AG04450 (cell line): ENCODE measurements at regions not wholly inside any gene's neighbourhood (a gene's known extent, or its start where the extent isn't known, plus 50 kb on each side); places are given as distances from the start of the nearest gene placed in this dataset.

Source experiments
- CTCF ChIA-PET: fragments of 300-600, 350-600 bp; formaldehyde crosslinking; extraction: SDS; loops from one replicate; lab custom pipeline; 2022; ENCODE audit warnings: antibody characterized with exemption, inconsistent platforms; lab: Charles Lee
- POLR2A ChIA-PET: fragments of 350-600 bp; formaldehyde crosslinking; extraction: SDS; loops from one replicate; lab custom pipeline; 2021; ENCODE audit warnings: antibody characterized with exemption, inconsistent platforms; lab: Yijun Ruan, JAX
- DNase-seq: peaks from one replicate; pipeline ENCODE4 v3.0.0-alpha.2; 2011; ENCODE audit warnings: low read depth, low spot score
- H3K27ac ChIP-seq: one replicate; pipeline ENCODE4 v1.5.1; 2012; ENCODE audit warnings: low read depth, low read length, control low read depth
- H3K27me3 ChIP-seq: one replicate; pipeline ENCODE4 v1.6.0; 2012; ENCODE audit warnings: low read length; ENCODE audit not compliant: control insufficient read depth, insufficient read depth
- H3K4me3 ChIP-seq: 2 replicates; pipeline ENCODE4 v1.5.1; 2011; ENCODE audit warnings: mild to moderate bottlenecking, low read depth, low read length, control low read depth
- H3K9me3 ChIP-seq: 2 replicates; pipeline ENCODE4 v1.5.1; 2012; ENCODE audit warnings: low read length; ENCODE audit not compliant: control insufficient read depth, insufficient read depth
- TF ChIP-seq, protein P1 (sequence below): IDR thresholded peaks from 2 replicates; pipeline ENCODE4 v1.5.1; 2011; ENCODE audit warnings: low read depth, low read length, control low read depth, inconsistent platforms

DNA sequence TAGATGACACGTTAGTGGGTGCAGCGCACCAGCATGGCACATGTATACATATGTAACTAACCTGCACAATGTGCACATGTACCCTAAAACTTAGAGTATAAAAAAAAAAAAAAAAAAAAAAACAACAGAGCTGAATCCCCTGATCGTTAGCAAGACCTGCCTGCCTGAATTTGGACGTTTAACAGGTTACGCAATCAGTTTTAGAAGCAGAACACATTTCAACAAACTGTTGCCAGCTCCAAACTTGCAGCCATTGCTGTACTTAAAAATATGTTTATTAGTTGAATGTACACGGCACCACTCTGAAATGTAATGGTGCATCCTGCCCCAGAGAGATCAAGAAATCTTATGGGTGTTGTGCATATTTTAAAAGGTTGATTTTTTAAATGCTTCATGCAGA lies 680.0 kb downstream of the TLE4 start:
- ChIA-PET POLR2A (no interaction called here), CTCF (no interaction called here)
- Histone ChIP-seq H3K9me3 (no peaks in the 10 kb centered on the region), H3K4me3 (no peak overlapping the region), H3K27ac (no peak overlapping the region), H3K27me3 (no peaks in the 10 kb centered on the region)
- TF ChIP-seq, protein P1, sequence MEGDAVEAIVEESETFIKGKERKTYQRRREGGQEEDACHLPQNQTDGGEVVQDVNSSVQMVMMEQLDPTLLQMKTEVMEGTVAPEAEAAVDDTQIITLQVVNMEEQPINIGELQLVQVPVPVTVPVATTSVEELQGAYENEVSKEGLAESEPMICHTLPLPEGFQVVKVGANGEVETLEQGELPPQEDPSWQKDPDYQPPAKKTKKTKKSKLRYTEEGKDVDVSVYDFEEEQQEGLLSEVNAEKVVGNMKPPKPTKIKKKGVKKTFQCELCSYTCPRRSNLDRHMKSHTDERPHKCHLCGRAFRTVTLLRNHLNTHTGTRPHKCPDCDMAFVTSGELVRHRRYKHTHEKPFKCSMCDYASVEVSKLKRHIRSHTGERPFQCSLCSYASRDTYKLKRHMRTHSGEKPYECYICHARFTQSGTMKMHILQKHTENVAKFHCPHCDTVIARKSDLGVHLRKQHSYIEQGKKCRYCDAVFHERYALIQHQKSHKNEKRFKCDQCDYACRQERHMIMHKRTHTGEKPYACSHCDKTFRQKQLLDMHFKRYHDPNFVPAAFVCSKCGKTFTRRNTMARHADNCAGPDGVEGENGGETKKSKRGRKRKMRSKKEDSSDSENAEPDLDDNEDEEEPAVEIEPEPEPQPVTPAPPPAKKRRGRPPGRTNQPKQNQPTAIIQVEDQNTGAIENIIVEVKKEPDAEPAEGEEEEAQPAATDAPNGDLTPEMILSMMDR: no peak
- no peak for DNase-seq

DNA sequence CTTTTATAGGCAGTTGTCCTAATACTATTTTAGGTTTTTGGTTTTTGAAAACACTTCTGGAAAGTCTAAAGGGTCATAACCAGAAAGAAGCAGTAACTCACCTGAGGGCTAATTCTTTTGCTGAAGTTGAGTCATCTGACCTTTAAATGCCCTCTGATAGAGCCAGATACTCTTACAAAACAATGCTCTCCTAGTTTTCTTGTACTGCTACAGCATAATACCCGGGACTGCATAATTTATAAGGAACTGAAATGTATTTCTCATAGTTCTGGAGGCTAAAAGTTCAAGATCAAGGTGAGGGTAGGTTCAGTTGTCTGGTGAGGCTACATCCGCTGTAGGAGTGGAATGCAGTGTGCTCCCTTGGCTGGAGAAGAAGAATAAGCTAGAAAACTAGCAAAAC lies 670.3 kb downstream of the TLE4 start:
- H3K4me3 ChIP-seq: no peak overlapping the region
- no peaks in the 10 kb centered on the region for H3K27me3 ChIP-seq
- POLR2A ChIA-PET: no interaction called here
- no peak for DNase-seq
- H3K9me3 ChIP-seq: no peaks in the 10 kb centered on the region
- no peak overlapping the region for H3K27ac ChIP-seq
- TF ChIP-seq, protein P1: no peak
- CTCF ChIA-PET: no interaction called here

DNA sequence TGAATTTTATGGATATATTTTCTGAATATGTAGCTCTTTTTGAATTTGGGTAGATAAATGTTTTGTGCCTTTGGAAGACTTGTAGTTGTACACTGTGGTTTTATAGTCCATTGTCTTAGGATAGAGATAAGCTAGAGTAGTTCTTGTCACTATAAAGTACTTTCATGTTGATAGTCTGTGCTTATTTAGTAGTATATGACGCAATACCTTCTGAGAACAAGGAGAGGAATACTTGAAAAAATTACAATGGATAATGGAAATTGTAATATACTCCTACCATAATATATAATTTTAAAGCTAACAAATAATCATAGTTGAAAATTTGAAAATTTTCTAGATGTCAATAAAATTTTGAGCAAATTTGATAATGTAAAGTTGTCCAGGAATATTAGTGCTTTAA lies 664.0 kb downstream of the TLE4 start:
- POLR2A ChIA-PET: no interaction called here
- no peak overlapping the region for H3K27ac ChIP-seq
- CTCF ChIA-PET: no interaction called here

DNA sequence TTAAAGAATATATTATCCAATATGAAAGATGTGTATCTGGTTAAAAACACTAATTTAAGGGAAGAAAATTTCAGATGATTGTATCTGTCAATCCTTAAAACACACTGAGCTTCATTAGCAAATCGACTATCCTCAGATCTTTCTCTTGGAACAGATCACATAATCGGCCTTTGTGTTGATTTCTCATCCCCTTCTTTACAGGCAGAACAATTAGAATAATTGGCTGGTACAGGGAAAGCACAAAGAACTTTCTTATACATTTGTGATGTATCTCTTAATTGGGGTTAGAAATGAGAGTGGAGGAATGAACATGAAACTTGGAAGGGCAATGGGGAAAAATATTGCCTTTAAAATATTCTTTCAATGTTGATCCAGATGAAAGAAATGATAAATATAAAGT lies 662.1 kb downstream of the TLE4 start:
- CTCF ChIA-PET: no interaction called here

More for the DNA sequence above, 664.0 kb downstream of the TLE4 start:
- TF ChIP-seq, protein P1: no peak
- Histone ChIP-seq H3K4me3 (no peak overlapping the region), H3K27me3 (no peaks in the 10 kb centered on the region), H3K9me3 (no peaks in the 10 kb centered on the region)
- no peak for DNase-seq

DNA sequence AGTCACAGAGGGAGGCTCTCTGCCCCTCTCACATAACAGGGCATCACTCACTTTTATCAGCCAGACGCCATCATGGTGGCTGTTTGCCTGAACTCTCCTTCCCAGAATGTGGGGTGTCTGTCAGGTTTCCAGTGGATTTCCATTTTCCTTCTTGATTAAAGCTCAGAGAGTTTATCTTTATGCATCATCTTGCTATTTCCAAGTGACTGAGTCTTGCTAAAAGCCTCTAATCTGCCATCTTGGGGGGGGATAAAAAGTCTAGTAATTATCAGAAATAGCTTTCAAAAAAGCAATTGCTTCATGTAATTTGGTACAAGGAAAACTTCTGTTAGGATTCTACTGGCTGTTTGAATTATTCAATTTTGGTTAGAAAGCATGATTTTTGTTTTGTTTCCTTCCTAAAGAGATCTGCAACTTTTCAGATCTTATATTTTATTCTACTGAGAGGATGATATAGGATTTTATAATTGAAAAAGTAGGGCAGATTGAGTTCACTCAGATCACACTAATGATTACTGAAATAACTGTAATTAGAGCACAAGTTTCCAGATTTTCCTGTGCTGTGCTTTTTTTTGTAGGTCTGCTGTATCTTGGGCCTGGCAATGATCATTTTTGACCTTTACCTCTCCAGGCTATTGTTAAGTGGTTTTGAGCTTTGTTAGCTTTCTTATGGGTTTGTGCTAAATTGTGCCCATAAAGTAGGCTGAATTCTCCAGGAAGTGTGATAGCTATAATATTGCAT lies 661.5 kb downstream of the TLE4 start:
- DNase-seq: no peak
- ChIA-PET POLR2A (no interaction called here), CTCF (no interaction called here)
- no peaks in the 10 kb centered on the region for H3K27me3 ChIP-seq
- TF ChIP-seq, protein P1: no peak
- no peak overlapping the region for H3K4me3 ChIP-seq
- no peaks in the 10 kb centered on the region for H3K9me3 ChIP-seq
- no peak overlapping the region for H3K27ac ChIP-seq

More for the DNA sequence above, 662.1 kb downstream of the TLE4 start:
- no peaks in the 10 kb centered on the region for H3K27me3 ChIP-seq
- TF ChIP-seq, protein P1: no peak
- DNase-seq: no peak
- POLR2A ChIA-PET: no interaction called here
- H3K9me3 ChIP-seq: no peaks in the 10 kb centered on the region
- no peak overlapping the region for H3K4me3 ChIP-seq
- no peak overlapping the region for H3K27ac ChIP-seq
